ENCODE measurements at regions not wholly inside any gene's neighbourhood (a gene's known extent, or its start where the extent isn't known, plus 50 kb on each side); places are given as distances from the start of the nearest gene placed in this dataset.
"Not testable (repeated sequence)": the region's sequence is repeated elsewhere in the genome, so short reads cannot be mapped to it uniquely, and the experiment has no call there.

- DNase-seq: no peak
Measured at GRCh38 chr6:11486959-11487358, 50.6 kb upstream of the TMEM170B start.

- DNase-seq: no peak
Measured at GRCh38 chr6:11486486-11486885, 51.1 kb upstream of the TMEM170B start.

- no peak for DNase-seq
Measured at GRCh38 chr6:11486051-11486450, 51.5 kb upstream of the TMEM170B start.

- no peak for DNase-seq
Measured at GRCh38 chr6:11485271-11485670, 52.3 kb upstream of the TMEM170B start.

GRCh38 chr6:11484441-11484840, 53.1 kb upstream of the TMEM170B start:
- DNase-seq: no peak

GRCh38 chr6:11482616-11483015, 54.9 kb upstream of the TMEM170B start:
- no peak for DNase-seq

- no peak for DNase-seq
Measured at GRCh38 chr6:11480541-11480940, 57.0 kb upstream of the TMEM170B start.

- no peak for DNase-seq
Measured at GRCh38 chr6:11479296-11479695, 58.3 kb upstream of the TMEM170B start.

- DNase-seq: no peak
Measured at GRCh38 chr6:11478586-11478985, 59.0 kb upstream of the TMEM170B start.

GRCh38 chr6:11475016-11475415, 62.5 kb upstream of the TMEM170B start:
- no peak for DNase-seq

- DNase-seq: no peak
Measured at GRCh38 chr6:11473008-11473740, 64.4 kb upstream of the TMEM170B start.

- DNase-seq: no peak
Measured at GRCh38 chr6:11471261-11471660, 66.3 kb upstream of the TMEM170B start.

- DNase-seq: no peak
Measured at GRCh38 chr6:11469684-11470083, 67.9 kb upstream of the TMEM170B start.

GRCh38 chr6:11468271-11468670, 69.3 kb upstream of the TMEM170B start:
- DNase-seq: not testable (repeated sequence)

- no peak for DNase-seq
Measured at GRCh38 chr6:11467364-11467763, 70.2 kb upstream of the TMEM170B start.

- no peak for DNase-seq
Measured at GRCh38 chr6:11463398-11463780, 74.2 kb upstream of the TMEM170B start.

- DNase-seq: no peak
Measured at GRCh38 chr6:11462742-11463397, 74.7 kb upstream of the TMEM170B start.

- DNase-seq: no peak
Measured at GRCh38 chr6:11460837-11461661, 76.5 kb upstream of the TMEM170B start.

GRCh38 chr6:11460001-11460668, 77.4 kb upstream of the TMEM170B start:
- no peak for DNase-seq

GRCh38 chr6:11459079-11459610, 78.4 kb upstream of the TMEM170B start:
- no peak for DNase-seq

- DNase-seq: no peak
Measured at GRCh38 chr6:11458509-11458908, 79.0 kb upstream of the TMEM170B start.

- DNase-seq: not testable (repeated sequence)
Measured at GRCh38 chr6:11457422-11457821, 80.1 kb upstream of the TMEM170B start.

- DNase-seq: not testable (repeated sequence)
Measured at GRCh38 chr6:11452106-11452505, 85.4 kb upstream of the TMEM170B start.
